D721Med (cell line): ENCODE measurements at regions not wholly inside any gene's neighbourhood (a gene's known extent, or its start where the extent isn't known, plus 50 kb on each side); places are given as distances from the start of the nearest gene placed in this dataset.

Experiments
- DNase-seq: peaks from one replicate; pipeline ENCODE4 v3.0.0; 2011; ENCODE audit warnings: low spot score; ENCODE audit not compliant: insufficient read length
- FAIRE-seq: peaks from 2 replicates; lab custom pipeline; 2011; peaks lifted over from hg19 to GRCh38; lab: Jason Lieb, UNC
- TF ChIP-seq, protein P1 (sequence below): IDR thresholded peaks from 2 replicates; pipeline ENCODE4 v1.5.1; 2012; ENCODE audit warnings: mild to moderate bottlenecking, control low read depth; ENCODE audit not compliant: insufficient read depth; ENCODE audit errors: missing control alignments

- no peak for DNase-seq
- no peak for FAIRE-seq
- TF ChIP-seq, protein P1, sequence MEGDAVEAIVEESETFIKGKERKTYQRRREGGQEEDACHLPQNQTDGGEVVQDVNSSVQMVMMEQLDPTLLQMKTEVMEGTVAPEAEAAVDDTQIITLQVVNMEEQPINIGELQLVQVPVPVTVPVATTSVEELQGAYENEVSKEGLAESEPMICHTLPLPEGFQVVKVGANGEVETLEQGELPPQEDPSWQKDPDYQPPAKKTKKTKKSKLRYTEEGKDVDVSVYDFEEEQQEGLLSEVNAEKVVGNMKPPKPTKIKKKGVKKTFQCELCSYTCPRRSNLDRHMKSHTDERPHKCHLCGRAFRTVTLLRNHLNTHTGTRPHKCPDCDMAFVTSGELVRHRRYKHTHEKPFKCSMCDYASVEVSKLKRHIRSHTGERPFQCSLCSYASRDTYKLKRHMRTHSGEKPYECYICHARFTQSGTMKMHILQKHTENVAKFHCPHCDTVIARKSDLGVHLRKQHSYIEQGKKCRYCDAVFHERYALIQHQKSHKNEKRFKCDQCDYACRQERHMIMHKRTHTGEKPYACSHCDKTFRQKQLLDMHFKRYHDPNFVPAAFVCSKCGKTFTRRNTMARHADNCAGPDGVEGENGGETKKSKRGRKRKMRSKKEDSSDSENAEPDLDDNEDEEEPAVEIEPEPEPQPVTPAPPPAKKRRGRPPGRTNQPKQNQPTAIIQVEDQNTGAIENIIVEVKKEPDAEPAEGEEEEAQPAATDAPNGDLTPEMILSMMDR = no peak
Measured at GRCh38 chr10:120727001-120727400, 124.2 kb upstream of the WDR11 start.

DNA sequence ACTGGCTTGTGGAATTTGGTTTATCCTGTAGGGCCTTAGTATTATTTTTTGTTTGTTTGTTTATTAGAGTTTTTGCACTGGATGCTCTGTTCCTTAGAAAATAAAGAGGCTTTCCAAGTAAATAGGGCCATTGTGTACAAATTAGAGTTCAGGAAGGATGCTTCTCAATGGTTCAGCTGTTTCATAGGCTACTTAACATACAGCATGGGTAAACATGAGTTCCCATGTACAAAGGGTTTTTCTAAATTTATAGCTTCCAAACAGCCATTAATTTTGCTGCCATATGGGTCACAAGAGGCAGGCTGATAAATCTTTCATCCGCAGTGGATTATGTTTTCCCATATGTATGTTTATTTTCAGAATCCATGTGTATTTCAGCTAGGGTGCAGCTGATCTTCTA is 121.6 kb upstream of the WDR11 start:
- FAIRE-seq = no peak
- TF ChIP-seq, protein P1 = no peak

GRCh38 chr10:120732067-120732466 is 119.1 kb upstream of the WDR11 start:
- FAIRE-seq = no peak
- no peak for DNase-seq
- TF ChIP-seq, protein P1 = no peak

More for the DNA sequence above, 121.6 kb upstream of the WDR11 start:
- no peak for DNase-seq

DNA sequence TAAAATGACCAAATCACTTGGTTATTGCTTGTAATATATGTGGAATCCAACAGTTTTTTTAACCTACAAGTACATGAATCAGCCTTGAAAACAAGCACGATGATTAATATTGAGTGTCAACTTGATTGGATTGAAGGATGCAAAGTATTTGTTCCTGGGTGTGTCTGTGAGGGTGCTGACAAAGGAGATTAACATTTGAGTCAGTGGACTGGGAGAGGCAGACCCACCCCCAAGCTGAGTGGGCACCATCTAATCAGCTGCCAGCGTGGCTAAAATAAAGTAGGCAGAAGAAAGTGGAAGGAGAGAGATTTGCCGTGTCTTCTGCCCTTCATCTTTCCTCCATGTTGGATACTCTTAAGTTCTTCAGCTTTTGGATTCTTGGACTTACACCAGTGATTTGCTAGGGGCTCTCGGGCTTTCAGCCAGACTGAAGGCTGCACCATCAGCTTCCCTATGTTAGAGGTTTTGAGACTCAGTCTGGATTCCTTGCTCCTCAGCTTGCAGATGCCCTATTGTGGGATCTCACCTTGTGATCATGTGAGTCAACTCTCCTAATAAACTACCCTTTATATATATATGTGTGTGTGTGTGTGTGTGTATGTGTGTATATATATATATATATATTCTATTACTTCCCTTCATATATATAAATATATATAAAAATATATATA is 118.4 kb upstream of the WDR11 start:
- TF ChIP-seq, protein P1 = no peak
- DNase-seq (no peak), FAIRE-seq (no peak)

GRCh38 chr10:120734483-120735078 is 116.6 kb upstream of the WDR11 start:
- FAIRE-seq = no peak
- TF ChIP-seq, protein P1 = no peak
- DNase-seq = no peak

DNA sequence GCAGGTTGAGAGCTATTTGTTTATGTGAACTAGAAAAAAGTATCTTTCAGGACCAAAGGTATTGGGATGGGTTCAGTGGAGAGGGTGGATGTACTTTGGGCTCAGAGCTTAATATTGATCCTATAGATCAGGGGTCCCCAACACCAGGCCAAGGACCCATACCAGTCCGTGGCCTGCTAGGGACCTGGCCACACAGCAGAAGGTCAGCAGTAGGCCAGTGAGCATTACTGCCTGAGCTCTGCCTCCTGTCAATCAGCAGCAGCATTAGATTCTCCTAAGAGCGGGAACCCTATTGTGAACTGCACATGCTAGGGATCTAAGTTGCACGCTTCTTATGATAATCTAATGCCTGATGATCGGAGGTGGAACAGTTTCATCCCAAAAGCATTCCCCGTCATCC is 115.8 kb upstream of the WDR11 start:
- TF ChIP-seq, protein P1 = no peak
- no peak for FAIRE-seq

GRCh38 chr10:120735773-120736371 is 115.3 kb upstream of the WDR11 start:
- DNase-seq (no peak), FAIRE-seq (no peak)
- TF ChIP-seq, protein P1 = peak; percentile 65

More for the DNA sequence above, 115.8 kb upstream of the WDR11 start:
- no peak for DNase-seq
